ENCODE measurements at regions not wholly inside any gene's neighbourhood (a gene's known extent, or its start where the extent isn't known, plus 50 kb on each side); places are given as distances from the start of the nearest gene placed in this dataset.

GRCh38 chr5:38121420-38121819 is 136.9 kb upstream of the EGFLAM start:
- in situ Hi-C loops (cut with MboI; ENCODE audit: low pct_unique_long_range_greater_than_20kb, low sequenced_read_pairs, unreplicated experiment): no loop called here
- TF ChIP-seq CTCF (IDR thresholded peaks at IDR 0.05; ENCODE audit: extremely low read depth, insufficient read depth, missing control alignments): no peak

GRCh38 chr5:38119836-38120235 is 138.5 kb upstream of the EGFLAM start:
- in situ Hi-C loops (cut with MboI; ENCODE audit: low pct_unique_long_range_greater_than_20kb, low sequenced_read_pairs, unreplicated experiment): no loop called here
- no peak for TF ChIP-seq CTCF (IDR thresholded peaks at IDR 0.05; ENCODE audit: extremely low read depth, insufficient read depth, missing control alignments)
- no peak for DNase-seq (ENCODE audit: low spot score)

More at GRCh38 chr5:38121420-38121819, 136.9 kb upstream of the EGFLAM start:
- DNase-seq (ENCODE audit: low spot score): no peak

GRCh38 chr5:38117784-38118479 is 140.4 kb upstream of the EGFLAM start:
- in situ Hi-C loops (cut with MboI; ENCODE audit: low pct_unique_long_range_greater_than_20kb, low sequenced_read_pairs, unreplicated experiment): no loop called here
- no peak for DNase-seq (ENCODE audit: low spot score)
- TF ChIP-seq CTCF (IDR thresholded peaks at IDR 0.05; ENCODE audit: extremely low read depth, insufficient read depth, missing control alignments): no peak

- TF ChIP-seq CTCF (IDR thresholded peaks at IDR 0.05; ENCODE audit: extremely low read depth, insufficient read depth, missing control alignments): no peak
- in situ Hi-C loops (cut with MboI; ENCODE audit: low pct_unique_long_range_greater_than_20kb, low sequenced_read_pairs, unreplicated experiment): no loop called here
- DNase-seq (ENCODE audit: low spot score): no peak
Observed at GRCh38 chr5:38115318-38115827, 143.0 kb upstream of the EGFLAM start.

GRCh38 chr5:38113880-38114279 is 144.5 kb upstream of the EGFLAM start:
- DNase-seq (ENCODE audit: low spot score): no peak
- in situ Hi-C loops (cut with MboI; ENCODE audit: low pct_unique_long_range_greater_than_20kb, low sequenced_read_pairs, unreplicated experiment): no loop called here
- TF ChIP-seq CTCF (IDR thresholded peaks at IDR 0.05; ENCODE audit: extremely low read depth, insufficient read depth, missing control alignments): no peak

GRCh38 chr5:38113456-38113855 is 144.9 kb upstream of the EGFLAM start:
- no peak for DNase-seq (ENCODE audit: low spot score)
- in situ Hi-C loops (cut with MboI; ENCODE audit: low pct_unique_long_range_greater_than_20kb, low sequenced_read_pairs, unreplicated experiment): no loop called here
- no peak for TF ChIP-seq CTCF (IDR thresholded peaks at IDR 0.05; ENCODE audit: extremely low read depth, insufficient read depth, missing control alignments)

Data from GM13977 (cell line).